Activated CD4-positive, alpha-beta memory T cell treated with anti-CD3 and anti-CD28 coated beads for 36 hours (primary cell): ENCODE measurements at regions not wholly inside any gene's neighbourhood (a gene's known extent, or its start where the extent isn't known, plus 50 kb on each side); places are given as distances from the start of the nearest gene placed in this dataset.
"Not testable (repeated sequence)": the region's sequence is repeated elsewhere in the genome, so short reads cannot be mapped to it uniquely, and the experiment has no call there.

Experiments used
- CTCF ChIA-PET: fragments of 350-600 bp; sonication (Branson Sonifier 250); formaldehyde crosslinking; loops from one replicate; lab custom pipeline; 2021; ENCODE audit warnings: antibody characterized with exemption, inconsistent platforms; lab: Charles Lee
- POLR2A ChIA-PET: fragments of 350-600 bp; sonication (Branson Sonifier 250); formaldehyde crosslinking; loops from one replicate; lab custom pipeline; 2021; ENCODE audit warnings: antibody characterized with exemption; lab: Charles Lee
- DNase-seq: peaks from one replicate; pipeline ENCODE4 v3.0.0-alpha.2; 2020
- H3K27ac Mint-ChIP-seq: one replicate; pipeline ENCODE4 v1.8.0; 2021; ENCODE audit warnings: mixed read lengths
- H3K27me3 Mint-ChIP-seq: one replicate; pipeline ENCODE4 v1.8.0; 2021; ENCODE audit warnings: mixed read lengths
- H3K36me3 Mint-ChIP-seq: one replicate; pipeline ENCODE4 v1.8.0; 2021; ENCODE audit warnings: mixed read lengths
- H3K4me1 Mint-ChIP-seq: one replicate; pipeline ENCODE4 v1.8.0; 2021; ENCODE audit warnings: low read depth, mixed read lengths
- H3K4me3 Mint-ChIP-seq: one replicate; pipeline ENCODE4 v1.8.0; 2021; ENCODE audit warnings: mild to moderate bottlenecking, mixed read lengths
- H3K9me3 Mint-ChIP-seq: one replicate; pipeline ENCODE4 v1.8.0; 2021; ENCODE audit warnings: mixed read lengths
- intact Hi-C: fragments of 100-400 bp; cut with micrococcal nuclease; formaldehyde crosslinking; loops from one replicate; pipeline ENCODE4 v1.15.1; 2023

GRCh38 chr2:90355546-90355945 lies 1664.1 kb downstream of the RPIA start:
- DNase-seq, intact Hi-C loops, H3K27me3 Mint-ChIP-seq, H3K4me3 Mint-ChIP-seq, H3K36me3 Mint-ChIP-seq, H3K4me1 Mint-ChIP-seq, CTCF ChIA-PET, H3K9me3 Mint-ChIP-seq, H3K27ac Mint-ChIP-seq, POLR2A ChIA-PET: not testable (repeated sequence)

- H3K9me3 Mint-ChIP-seq, intact Hi-C loops, H3K4me1 Mint-ChIP-seq, H3K27me3 Mint-ChIP-seq, DNase-seq, CTCF ChIA-PET, H3K4me3 Mint-ChIP-seq, H3K36me3 Mint-ChIP-seq, POLR2A ChIA-PET, H3K27ac Mint-ChIP-seq: not testable (repeated sequence)
Observed at GRCh38 chr2:90359344-90359743, 1667.9 kb downstream of the RPIA start.

GRCh38 chr2:90359887-90360730 lies 1668.6 kb downstream of the RPIA start:
- DNase-seq, H3K36me3 Mint-ChIP-seq, intact Hi-C loops, H3K27ac Mint-ChIP-seq, H3K27me3 Mint-ChIP-seq, H3K9me3 Mint-ChIP-seq, POLR2A ChIA-PET, H3K4me3 Mint-ChIP-seq, H3K4me1 Mint-ChIP-seq, CTCF ChIA-PET: not testable (repeated sequence)

GRCh38 chr2:90360731-90361035 lies 1669.2 kb downstream of the RPIA start:
- H3K27me3 Mint-ChIP-seq, DNase-seq, H3K4me3 Mint-ChIP-seq, H3K36me3 Mint-ChIP-seq, H3K9me3 Mint-ChIP-seq, H3K4me1 Mint-ChIP-seq, CTCF ChIA-PET, POLR2A ChIA-PET, intact Hi-C loops, H3K27ac Mint-ChIP-seq: not testable (repeated sequence)
